H9 (cell line): ENCODE measurements at regions not wholly inside any gene's neighbourhood (a gene's known extent, or its start where the extent isn't known, plus 50 kb on each side); places are given as distances from the start of the nearest gene placed in this dataset.

Source experiments
- DNase-seq: peaks from one replicate; pipeline ENCODE4 v3.0.0-alpha.2; 2017
- H2AFZ ChIP-seq: one replicate; pipeline ENCODE4 v1.6.1; 2013; ENCODE audit warnings: mild to moderate bottlenecking, low read length, control low read depth, moderate library complexity
- H2AK5ac ChIP-seq: 2 replicates; pipeline ENCODE4 v1.6.1; 2013; ENCODE audit warnings: low read length, control low read depth, mixed read lengths; ENCODE audit not compliant: insufficient read length
- H2BK120ac ChIP-seq: one replicate; pipeline ENCODE4 v1.6.1; 2013; ENCODE audit warnings: low read depth, mild to moderate bottlenecking, low read length, control low read depth, inconsistent platforms; ENCODE audit not compliant: poor library complexity, severe bottlenecking
- H2BK12ac ChIP-seq: 2 replicates; pipeline ENCODE4 v1.6.1; 2013; ENCODE audit warnings: low read length, control low read depth, mixed read lengths, low read depth; ENCODE audit not compliant: insufficient read length
- H2BK15ac ChIP-seq: 2 replicates; pipeline ENCODE4 v1.6.1; 2013; ENCODE audit warnings: low read depth, low read length, control low read depth
- H2BK20ac ChIP-seq: one replicate; pipeline ENCODE4 v1.6.1; 2013; ENCODE audit warnings: low read depth, mild to moderate bottlenecking, low read length, control low read depth, inconsistent platforms; ENCODE audit not compliant: poor library complexity, severe bottlenecking
- H2BK5ac ChIP-seq: 2 replicates; pipeline ENCODE4 v1.6.1; 2013; ENCODE audit warnings: low read length, control low read depth, mixed read lengths; ENCODE audit not compliant: insufficient read length
- H3K14ac ChIP-seq: 2 replicates; pipeline ENCODE4 v1.6.1; 2013; ENCODE audit warnings: low read length, control low read depth; ENCODE audit not compliant: insufficient read depth
- H3K18ac ChIP-seq: 2 replicates; pipeline ENCODE4 v1.6.1; 2013; ENCODE audit warnings: low read depth, mild to moderate bottlenecking, mixed read lengths, low read length, control low read depth; ENCODE audit not compliant: insufficient read length
- H3K23ac ChIP-seq: 2 replicates; pipeline ENCODE4 v1.6.1; 2013; ENCODE audit warnings: low read length, control low read depth, mixed read lengths, low read depth; ENCODE audit not compliant: insufficient read length
- H3K23me2 ChIP-seq: 2 replicates; pipeline ENCODE4 v1.6.1; 2013; ENCODE audit warnings: low read depth, mild to moderate bottlenecking, mixed read lengths, low read length, control low read depth; ENCODE audit not compliant: insufficient read length, poor library complexity, severe bottlenecking
- H3K27ac ChIP-seq: 2 replicates; pipeline ENCODE4 v1.5.1; 2013; ENCODE audit warnings: low read length, control low read depth, mixed read lengths, low read depth; ENCODE audit not compliant: insufficient read length
- H3K27me3 ChIP-seq: 2 replicates; pipeline ENCODE4 v1.6.1; 2013; ENCODE audit warnings: low read length, control low read depth, inconsistent platforms; ENCODE audit not compliant: insufficient read depth
- H3K4ac ChIP-seq: 2 replicates; pipeline ENCODE4 v1.6.1; 2013; ENCODE audit warnings: low read depth, mild to moderate bottlenecking, control low read depth, inconsistent platforms, low read length, moderate library complexity
- H3K4me1 ChIP-seq: 2 replicates; pipeline ENCODE4 v1.6.1; 2013; ENCODE audit warnings: low read length, control low read depth, inconsistent platforms; ENCODE audit not compliant: insufficient read depth
- H3K4me2 ChIP-seq: 2 replicates; pipeline ENCODE4 v1.6.1; 2013; ENCODE audit warnings: low read length, control low read depth, mixed read lengths; ENCODE audit not compliant: insufficient read length, insufficient read depth
- H3K56ac ChIP-seq: 2 replicates; pipeline ENCODE4 v1.6.1; 2013; ENCODE audit warnings: low read depth, mild to moderate bottlenecking, mixed read lengths, low read length, control low read depth; ENCODE audit not compliant: insufficient read length
- H3K79me1 ChIP-seq: 2 replicates; pipeline ENCODE4 v1.6.1; 2013; ENCODE audit warnings: low read depth, mild to moderate bottlenecking, moderate library complexity, low read length, control low read depth, inconsistent platforms; ENCODE audit not compliant: insufficient read depth, poor library complexity, severe bottlenecking
- H3K79me2 ChIP-seq: 2 replicates; pipeline ENCODE4 v1.6.1; 2013; ENCODE audit warnings: low read length, control low read depth, inconsistent platforms; ENCODE audit not compliant: insufficient read depth
- H3K9ac ChIP-seq: 2 replicates; pipeline ENCODE4 v1.6.1; 2013; ENCODE audit warnings: low read length, control low read depth, mixed read lengths; ENCODE audit not compliant: insufficient read length; ENCODE audit errors: extremely low read depth
- H3K9me3 ChIP-seq: one replicate; pipeline ENCODE4 v1.6.1; 2013; ENCODE audit warnings: low read depth, low read length, inconsistent platforms; ENCODE audit not compliant: control insufficient read depth
- H3T11ph ChIP-seq: one replicate; pipeline ENCODE4 v1.6.1; 2013; ENCODE audit warnings: mild to moderate bottlenecking, low read length, control low read depth, inconsistent platforms
- H4K20me1 ChIP-seq: one replicate; pipeline ENCODE4 v1.6.1; 2013; ENCODE audit not compliant: control insufficient read depth, insufficient read length, insufficient read depth
- H4K5ac ChIP-seq: 2 replicates; pipeline ENCODE4 v1.6.1; 2013; ENCODE audit warnings: low read depth, mild to moderate bottlenecking, mixed read lengths, low read length, control low read depth; ENCODE audit not compliant: insufficient read length
- H4K8ac ChIP-seq: replicated peaks from 2 replicates; pipeline ENCODE4 v1.6.1; 2013; ENCODE audit warnings: low read length, control low read depth, mixed read lengths, low read depth; ENCODE audit not compliant: insufficient read length
- H4K91ac ChIP-seq: 2 replicates; pipeline ENCODE4 v1.6.1; 2013; ENCODE audit warnings: low read depth, mild to moderate bottlenecking, moderate library complexity, mixed read lengths, low read length, control low read depth; ENCODE audit not compliant: insufficient read length
- H3K27ac Mint-ChIP-seq, 3 experiments: 2 replicates in 2 of 3; 3 replicates in 1 of 3; pipeline ENCODE4 v1.8.0; 2020 to 2021; ENCODE audit warnings: mixed read lengths in 3 of 3, mild to moderate bottlenecking in 1 of 3, moderate library complexity in 1 of 3
- H3K27me3 Mint-ChIP-seq: 2 replicates; pipeline ENCODE4 v1.8.0; 2021; ENCODE audit warnings: low read depth, mild to moderate bottlenecking, moderate library complexity, mixed read lengths
- H3K36me3 Mint-ChIP-seq, 3 experiments: 2 replicates in 2 of 3; 3 replicates in 1 of 3; pipeline ENCODE4 v1.8.0; 2020 to 2021; ENCODE audit warnings: low read depth in 3 of 3, mixed read lengths in 3 of 3; ENCODE audit not compliant: insufficient read depth in 1 of 3
- H3K4me1 Mint-ChIP-seq, 2 experiments: 2 replicates each; pipeline ENCODE4 v1.8.0; 2020; ENCODE audit warnings: mixed read lengths in 2 of 2
- H3K4me3 Mint-ChIP-seq, 2 experiments: 2 replicates in 1 of 2; 3 replicates in 1 of 2; pipeline ENCODE4 v1.8.0; 2020 to 2021; ENCODE audit warnings: mild to moderate bottlenecking in 2 of 2, mixed read lengths in 2 of 2, moderate library complexity in 1 of 2
- H3K9me3 Mint-ChIP-seq, 2 experiments: 2 replicates in 1 of 2; 3 replicates in 1 of 2; pipeline ENCODE4 v1.8.0; 2020; ENCODE audit warnings: mild to moderate bottlenecking in 2 of 2, mixed read lengths in 2 of 2, moderate library complexity in 1 of 2
- WGBS: extraction: QIAGEN DNeasy Blood & Tissue Kit; methylation state at CpG from one replicate; pipeline ENCODE4 v1.1.7; 2013; ENCODE audit warnings: missing lambda C conversion rate, low lambda C conversion rate, mixed read lengths; ENCODE audit not compliant: insufficient read length; ENCODE audit errors: extremely low coverage; 5-methylcytosine and 5-hydroxymethylcytosine counted together
- TF ChIP-seq, protein P1 (sequence below): fragments of 200-600 bp; sonication (generic); conservative IDR thresholded peaks from 3 replicates; pipeline ENCODE4 v1.8.0; 2021; ENCODE audit warnings: antibody characterized with exemption, mild to moderate bottlenecking

DNA sequence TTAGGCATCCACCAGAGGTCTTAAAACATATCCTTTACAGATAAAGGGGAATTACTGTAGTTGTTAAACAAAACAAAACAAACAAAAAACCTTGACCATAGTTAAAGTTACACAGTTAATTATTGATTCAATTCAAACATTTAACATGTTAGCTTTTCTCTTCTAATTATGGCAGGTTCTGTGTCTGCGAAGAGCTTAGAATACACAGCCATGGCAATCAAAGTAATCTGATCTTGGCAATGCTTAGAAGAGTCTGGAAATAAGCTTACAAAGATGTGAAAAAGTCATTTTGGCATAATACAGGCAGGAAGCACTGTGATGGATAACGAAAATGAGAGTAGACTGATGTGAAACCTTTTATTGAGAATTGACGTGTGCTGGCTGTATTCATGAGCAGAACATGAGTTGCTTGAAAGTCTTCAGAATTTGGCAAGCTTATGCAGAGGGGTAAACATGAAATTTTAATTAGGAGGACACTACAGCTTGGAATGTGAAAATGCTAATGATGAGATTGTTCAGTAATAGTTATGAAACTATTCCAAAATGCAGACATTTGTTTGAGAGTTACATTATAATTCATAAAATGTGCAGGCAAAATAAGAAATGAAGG is 629.6 kb downstream of the FSCB start:
- no peaks in the 10 kb centered on the region for H3K27me3 ChIP-seq
- no peak overlapping the region for H4K8ac ChIP-seq
- H2AK5ac ChIP-seq, result no peak overlapping the region
- H4K5ac ChIP-seq, result no peak overlapping the region
- no peak overlapping the region for H3K4ac ChIP-seq
- H3K9ac ChIP-seq, result no peak overlapping the region
- no peak overlapping the region for H3K23ac ChIP-seq
- no CpG with 5 or more reads among the region's 3 CpGs for WGBS
- no peaks in the 10 kb centered on the region for H3K9me3 ChIP-seq
- H3K27ac ChIP-seq, result no peak overlapping the region
- Mint-ChIP-seq H3K9me3 (no peaks in the 10 kb centered on the region), H3K27me3 (no peaks in the 10 kb centered on the region; the same call in 1 of the 2 replicates), H3K4me1 (peaks cover 11 to 12% of the 10 kb centered on the region in 2 experiments), H3K4me3 (no peak overlapping the region), H3K36me3 (no peaks in the 10 kb centered on the region; a peak in 1 of 7 replicates), H3K27ac (no peak overlapping the region)
- DNase-seq, result no peak
- H2BK120ac ChIP-seq, result no peak overlapping the region
- no peak overlapping the region for H4K91ac ChIP-seq
- H3K14ac ChIP-seq, result no peak overlapping the region
- H2BK20ac ChIP-seq, result no peak overlapping the region
- H3K4me1 ChIP-seq, result peaks cover 4% of the 10 kb centered on the region; the same call in 1 of the 2 replicates
- H2BK5ac ChIP-seq, result no peak overlapping the region
- H2AFZ ChIP-seq, result no peak overlapping the region
- no peaks in the 10 kb centered on the region for H3K79me1 ChIP-seq
- H2BK12ac ChIP-seq, result no peak overlapping the region
- H3K23me2 ChIP-seq, result no peaks in the 10 kb centered on the region
- no peak overlapping the region for H3K4me2 ChIP-seq
- no peaks in the 10 kb centered on the region for H3K79me2 ChIP-seq
- H3K18ac ChIP-seq, result no peak overlapping the region
- no peaks in the 10 kb centered on the region for H4K20me1 ChIP-seq
- no peak overlapping the region for H3T11ph ChIP-seq
- TF ChIP-seq, protein P1, sequence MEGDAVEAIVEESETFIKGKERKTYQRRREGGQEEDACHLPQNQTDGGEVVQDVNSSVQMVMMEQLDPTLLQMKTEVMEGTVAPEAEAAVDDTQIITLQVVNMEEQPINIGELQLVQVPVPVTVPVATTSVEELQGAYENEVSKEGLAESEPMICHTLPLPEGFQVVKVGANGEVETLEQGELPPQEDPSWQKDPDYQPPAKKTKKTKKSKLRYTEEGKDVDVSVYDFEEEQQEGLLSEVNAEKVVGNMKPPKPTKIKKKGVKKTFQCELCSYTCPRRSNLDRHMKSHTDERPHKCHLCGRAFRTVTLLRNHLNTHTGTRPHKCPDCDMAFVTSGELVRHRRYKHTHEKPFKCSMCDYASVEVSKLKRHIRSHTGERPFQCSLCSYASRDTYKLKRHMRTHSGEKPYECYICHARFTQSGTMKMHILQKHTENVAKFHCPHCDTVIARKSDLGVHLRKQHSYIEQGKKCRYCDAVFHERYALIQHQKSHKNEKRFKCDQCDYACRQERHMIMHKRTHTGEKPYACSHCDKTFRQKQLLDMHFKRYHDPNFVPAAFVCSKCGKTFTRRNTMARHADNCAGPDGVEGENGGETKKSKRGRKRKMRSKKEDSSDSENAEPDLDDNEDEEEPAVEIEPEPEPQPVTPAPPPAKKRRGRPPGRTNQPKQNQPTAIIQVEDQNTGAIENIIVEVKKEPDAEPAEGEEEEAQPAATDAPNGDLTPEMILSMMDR, result no peak
- no peak overlapping the region for H2BK15ac ChIP-seq
- no peak overlapping the region for H3K56ac ChIP-seq
